Endothelial cell of umbilical vein (primary cell): ENCODE measurements at regions not wholly inside any gene's neighbourhood (a gene's known extent, or its start where the extent isn't known, plus 50 kb on each side); places are given as distances from the start of the nearest gene placed in this dataset.

Experiments used
- BruUV-seq: library from RNA; stranded (reverse); fragments of 400-500 nt; replicated peaks from 2 replicates; lab custom pipeline; 2021; lab: Mats Ljungman, UMichigan
- CTCF ChIA-PET: fragments of 300-600, 350-600 bp; sonication (Branson Sonifier 250); formaldehyde crosslinking; loops from one replicate; lab custom pipeline; 2021; ENCODE audit warnings: antibody characterized with exemption, inconsistent platforms; lab: Charles Lee
- POLR2A ChIA-PET: fragments of 300-600, 350-600 bp; sonication (Branson Sonifier 250); formaldehyde crosslinking; loops from one replicate; lab custom pipeline; 2021; ENCODE audit warnings: antibody characterized with exemption, inconsistent platforms; lab: Charles Lee
- DNase-seq: peaks from one replicate; pipeline ENCODE4 v3.0.0-alpha.2; 2011; ENCODE audit warnings: low read depth, low spot score
- FAIRE-seq: peaks from 2 replicates; lab custom pipeline; 2011; peaks lifted over from hg19 to GRCh38; lab: Jason Lieb, UNC
- H2AFZ ChIP-seq: 2 replicates; pipeline ENCODE4 v1.6.0; 2012; ENCODE audit warnings: low read depth, low read length, control low read depth, inconsistent platforms
- H3K27ac ChIP-seq: 2 replicates; pipeline ENCODE4 v1.5.1; 2011; ENCODE audit warnings: low read depth, mild to moderate bottlenecking, control low read depth, low read length, moderate library complexity; ENCODE audit not compliant: insufficient read depth
- H3K27me3 ChIP-seq, 2 experiments: 2 replicates each; pipeline versions ENCODE4 v1.6.0 to v1.6.1; 2011; ENCODE audit warnings: low read length in 2 of 2, mixed read lengths in 1 of 2; ENCODE audit not compliant: control insufficient read depth in 2 of 2, insufficient read depth in 2 of 2
- H3K36me3 ChIP-seq, 2 experiments: 2 replicates in 1 of 2; 3 replicates in 1 of 2; pipeline ENCODE4 v1.5.1; 2011; ENCODE audit warnings: low read length in 2 of 2, mild to moderate bottlenecking in 1 of 2, moderate library complexity in 1 of 2; ENCODE audit not compliant: control insufficient read depth in 2 of 2, insufficient read depth in 2 of 2; ENCODE audit errors: extremely low read depth in 1 of 2
- H3K4me1 ChIP-seq: 3 replicates; pipeline ENCODE4 v1.5.1; 2011; ENCODE audit warnings: mild to moderate bottlenecking, low read length; ENCODE audit not compliant: control insufficient read depth, insufficient read depth; ENCODE audit errors: extremely low read depth
- H3K4me2 ChIP-seq: 2 replicates; pipeline ENCODE4 v1.6.1; 2011; ENCODE audit warnings: low read length, control low read depth, mixed read lengths; ENCODE audit not compliant: insufficient read depth
- H3K4me3 ChIP-seq, 3 experiments: fragments of 200-600 bp in 1 of 3; sonication (generic), shearing (Covaris generic) in 1 of 3; replicated peaks in 1 of 3; 2 replicates each; pipeline ENCODE4 v1.5.1; 2011 to 2016; ENCODE audit warnings: control low read depth in 3 of 3, low read length in 3 of 3, mild to moderate bottlenecking in 2 of 3, inconsistent platforms in 1 of 3, low read depth in 1 of 3, moderate library complexity in 1 of 3; ENCODE audit not compliant: insufficient read depth in 1 of 3
- H3K79me2 ChIP-seq: 2 replicates; pipeline ENCODE4 v1.6.0; 2012; ENCODE audit warnings: low read length, inconsistent platforms; ENCODE audit not compliant: control insufficient read depth, insufficient read depth
- H3K9ac ChIP-seq: replicated peaks from 2 replicates; pipeline ENCODE3; 2011; ENCODE audit warnings: low read length, control low read depth; ENCODE audit not compliant: insufficient read depth; ENCODE audit errors: extremely low read depth
- H3K9me1 ChIP-seq: replicated peaks from 3 replicates; pipeline ENCODE4 v1.6.0; 2011; ENCODE audit warnings: mild to moderate bottlenecking, low read length; ENCODE audit not compliant: control insufficient read depth, insufficient read depth; ENCODE audit errors: extremely low read depth
- H3K9me3 ChIP-seq: replicated peaks from 2 replicates; pipeline ENCODE4 v1.5.1; 2012; ENCODE audit warnings: low read length, inconsistent platforms; ENCODE audit not compliant: control insufficient read depth, insufficient read depth
- H4K20me1 ChIP-seq: replicated peaks from 2 replicates; pipeline ENCODE3; 2011; ENCODE audit warnings: mild to moderate bottlenecking, low read length; ENCODE audit not compliant: control insufficient read depth, insufficient read depth; ENCODE audit errors: extremely low read depth
- EZH2 ChIP-seq: IDR thresholded peaks from 2 replicates; pipeline ENCODE4 v1.6.1; 2012; ENCODE audit warnings: borderline replicate concordance, low read depth, mild to moderate bottlenecking, moderate library complexity, low read length, inconsistent platforms; ENCODE audit not compliant: severe bottlenecking
- FOS ChIP-seq: IDR thresholded peaks from 2 replicates; pipeline ENCODE4 v1.6.1; 2011; ENCODE audit warnings: mild to moderate bottlenecking, low read length, moderate library complexity, borderline replicate concordance; ENCODE audit not compliant: insufficient read depth
- GATA2 ChIP-seq: IDR thresholded peaks from 2 replicates; pipeline ENCODE4 v1.7.0; 2011; ENCODE audit warnings: low read depth, mild to moderate bottlenecking, moderate library complexity, mixed read lengths, low read length; ENCODE audit not compliant: insufficient read length, insufficient read depth
- JUN ChIP-seq: IDR thresholded peaks from 2 replicates; pipeline ENCODE4 v1.6.1; 2011; ENCODE audit warnings: borderline replicate concordance, low read depth; ENCODE audit not compliant: insufficient read length, insufficient read depth
- MAX ChIP-seq: IDR thresholded peaks from 2 replicates; pipeline ENCODE4 v1.6.1; 2011; ENCODE audit not compliant: insufficient read depth, insufficient read length
- MYC ChIP-seq: IDR thresholded peaks from one replicate; pipeline ENCODE4 v1.6.1; 2011; ENCODE audit warnings: mild to moderate bottlenecking, low read depth, low read length
- POLR2A ChIP-seq: IDR thresholded peaks from 2 replicates; pipeline ENCODE4 v1.6.1; 2012; ENCODE audit warnings: low read depth, mild to moderate bottlenecking, control low read depth, low read length
- POLR2AphosphoS5 ChIP-seq: IDR thresholded peaks from 2 replicates; pipeline ENCODE4 v1.6.1; 2012; ENCODE audit warnings: low read depth, mild to moderate bottlenecking, control low read depth, low read length, moderate library complexity; ENCODE audit not compliant: insufficient read depth
- dilution Hi-C: fragments of 300-500 bp; cut with MboI; formaldehyde crosslinking; loops from one replicate; pipeline ENCODE4 v1.15.0; 2019; ENCODE audit warnings: low sequenced_read_pairs; ENCODE audit not compliant: extremely low pct_ligation_motif_present
- intact Hi-C: fragments of 100-400 bp; cut with micrococcal nuclease; formaldehyde crosslinking; loops from one replicate; pipeline ENCODE4 v1.10.0; 2022
- TF ChIP-seq, protein P1 (sequence below), 2 donors: IDR thresholded peaks; 1 replicate in 1 of 2; 2 replicates in 1 of 2; pipeline ENCODE4 v1.5.1; 2011; ENCODE audit warnings: low read length in 2 of 2, mild to moderate bottlenecking in 2 of 2, moderate library complexity in 2 of 2, control low read depth in 1 of 2, inconsistent platforms in 1 of 2, low read depth in 1 of 2; ENCODE audit not compliant: insufficient read depth in 1 of 2; ENCODE audit errors: extremely low read depth in 1 of 2

DNA sequence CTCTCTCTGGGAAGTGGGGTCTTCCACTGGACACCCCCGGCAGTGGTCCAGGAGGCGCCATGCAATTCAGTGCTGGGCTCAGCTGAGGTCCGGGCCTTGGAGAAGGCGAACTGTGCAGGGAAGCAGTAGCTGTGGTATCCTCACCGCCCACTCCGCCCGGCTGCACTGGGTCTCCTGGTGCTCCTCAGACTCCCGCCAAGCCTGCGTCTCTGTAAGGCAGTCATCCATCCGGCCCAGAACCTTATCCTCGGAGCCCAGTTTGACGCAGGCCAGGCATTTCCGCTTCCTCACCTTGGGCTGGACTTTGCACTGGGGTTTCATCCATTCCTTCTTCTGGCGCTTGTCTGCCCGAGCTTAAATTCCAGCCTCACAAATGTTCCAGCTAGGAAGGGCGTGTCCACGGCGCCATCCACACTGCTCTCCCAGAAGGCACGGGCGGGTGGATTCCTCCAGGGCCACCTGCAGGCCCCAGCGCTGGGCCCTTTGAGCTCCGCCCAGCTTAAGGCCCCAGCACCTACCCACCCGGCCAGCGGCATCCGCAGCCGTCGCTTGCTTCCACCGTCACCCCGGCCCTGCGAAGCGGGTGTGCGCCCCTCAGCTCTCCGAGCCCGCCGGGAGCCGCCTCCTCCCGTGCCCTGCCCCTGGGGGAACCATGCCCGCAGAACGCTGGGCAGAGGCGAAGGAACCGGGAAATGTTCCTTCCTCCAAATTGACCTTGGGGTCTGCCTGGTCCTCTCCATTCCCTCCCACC, 1884.8 kb downstream of the TP53TG3F start:
- CTCF ChIA-PET: no interaction called here
- Histone ChIP-seq H3K9ac (no peak overlapping the region), H4K20me1 (no peaks in the 10 kb centered on the region), H3K36me3 (no peaks in the 10 kb centered on the region), H3K4me3 (no peak overlapping the region), H3K27me3 (no peaks in the 10 kb centered on the region), H3K9me1 (no peaks in the 10 kb centered on the region), H3K79me2 (no peaks in the 10 kb centered on the region), H3K4me1 (no peaks in the 10 kb centered on the region), H3K27ac (no peak overlapping the region), H2AFZ (no peak overlapping the region), H3K4me2 (no peak overlapping the region), H3K9me3 (peaks cover 3% of the 10 kb centered on the region)
- dilution Hi-C loops: no loop called here
- FAIRE-seq: no peak
- intact Hi-C loops: no loop called here
- no TSS peak for BruUV-seq
- POLR2A ChIA-PET: no interaction called here
- no peak for TF ChIP-seq MYC
- TF ChIP-seq POLR2A: no peak
- no peak for TF ChIP-seq POLR2AphosphoS5
- TF ChIP-seq, protein P1, sequence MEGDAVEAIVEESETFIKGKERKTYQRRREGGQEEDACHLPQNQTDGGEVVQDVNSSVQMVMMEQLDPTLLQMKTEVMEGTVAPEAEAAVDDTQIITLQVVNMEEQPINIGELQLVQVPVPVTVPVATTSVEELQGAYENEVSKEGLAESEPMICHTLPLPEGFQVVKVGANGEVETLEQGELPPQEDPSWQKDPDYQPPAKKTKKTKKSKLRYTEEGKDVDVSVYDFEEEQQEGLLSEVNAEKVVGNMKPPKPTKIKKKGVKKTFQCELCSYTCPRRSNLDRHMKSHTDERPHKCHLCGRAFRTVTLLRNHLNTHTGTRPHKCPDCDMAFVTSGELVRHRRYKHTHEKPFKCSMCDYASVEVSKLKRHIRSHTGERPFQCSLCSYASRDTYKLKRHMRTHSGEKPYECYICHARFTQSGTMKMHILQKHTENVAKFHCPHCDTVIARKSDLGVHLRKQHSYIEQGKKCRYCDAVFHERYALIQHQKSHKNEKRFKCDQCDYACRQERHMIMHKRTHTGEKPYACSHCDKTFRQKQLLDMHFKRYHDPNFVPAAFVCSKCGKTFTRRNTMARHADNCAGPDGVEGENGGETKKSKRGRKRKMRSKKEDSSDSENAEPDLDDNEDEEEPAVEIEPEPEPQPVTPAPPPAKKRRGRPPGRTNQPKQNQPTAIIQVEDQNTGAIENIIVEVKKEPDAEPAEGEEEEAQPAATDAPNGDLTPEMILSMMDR (IDR thresholded peaks at IDR 0.05; ENCODE audit: extremely low read depth in 1 of 2, insufficient read depth in 1 of 2, low read depth in 1 of 2, low read length in 2 of 2): no peak
- no peak for TF ChIP-seq FOS
- TF ChIP-seq GATA2: no peak
- no peak for TF ChIP-seq JUN
- TF ChIP-seq MAX: no peak
- TF ChIP-seq EZH2: no peak
- DNase-seq: no peak
